GM06990 (cell line): ENCODE measurements at regions not wholly inside any gene's neighbourhood (a gene's known extent, or its start where the extent isn't known, plus 50 kb on each side); places are given as distances from the start of the nearest gene placed in this dataset.

ENCODE experiments used
- DNase-seq: peaks from one replicate; pipeline ENCODE4 v3.0.0-alpha.2; 2011; ENCODE audit not compliant: insufficient read length; ENCODE audit errors: extremely low read depth
- H3K27me3 ChIP-seq: replicated peaks from 2 replicates; pipeline ENCODE4 v1.6.0; 2011; ENCODE audit warnings: low read length; ENCODE audit not compliant: control insufficient read depth, insufficient read depth
- H3K36me3 ChIP-seq: 2 replicates; pipeline ENCODE4 v1.5.1; 2011; ENCODE audit warnings: low read length; ENCODE audit not compliant: control insufficient read depth, insufficient read depth
- H3K4me3 ChIP-seq: replicated peaks from 2 replicates; pipeline ENCODE4 v1.5.1; 2011; ENCODE audit warnings: low read depth, mild to moderate bottlenecking, control low read depth, low read length
- TF ChIP-seq, protein P1 (sequence below): IDR thresholded peaks from 2 replicates; pipeline ENCODE4 v1.5.1; 2011; ENCODE audit warnings: low read length, control low read depth, mild to moderate bottlenecking, inconsistent platforms; ENCODE audit not compliant: insufficient read depth, poor library complexity, severe bottlenecking

DNA sequence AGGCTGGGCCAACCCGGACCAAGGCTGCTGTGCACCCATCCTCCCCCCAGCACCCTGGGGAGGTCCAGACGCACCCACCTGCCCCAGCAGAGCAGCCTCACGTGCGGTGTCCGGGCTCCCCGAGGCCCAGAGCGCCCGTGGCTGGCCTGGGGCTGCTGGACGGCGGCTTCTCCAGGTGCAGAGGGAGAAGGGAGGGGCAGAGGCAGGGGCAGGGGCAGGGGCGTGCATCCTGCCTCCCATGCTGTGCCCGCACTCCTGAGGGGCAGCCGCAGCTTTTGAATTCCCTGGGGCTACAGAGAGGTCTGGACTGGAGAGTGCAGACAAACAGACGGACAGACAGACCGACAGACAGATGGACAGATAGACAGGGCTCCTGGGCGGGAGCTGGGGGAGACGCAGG lies 83.6 kb upstream of the PRR5 start:
- Histone ChIP-seq H3K4me3 (no peak overlapping the region), H3K27me3 (no peaks in the 10 kb centered on the region), H3K36me3 (no peaks in the 10 kb centered on the region)
- TF ChIP-seq, protein P1, sequence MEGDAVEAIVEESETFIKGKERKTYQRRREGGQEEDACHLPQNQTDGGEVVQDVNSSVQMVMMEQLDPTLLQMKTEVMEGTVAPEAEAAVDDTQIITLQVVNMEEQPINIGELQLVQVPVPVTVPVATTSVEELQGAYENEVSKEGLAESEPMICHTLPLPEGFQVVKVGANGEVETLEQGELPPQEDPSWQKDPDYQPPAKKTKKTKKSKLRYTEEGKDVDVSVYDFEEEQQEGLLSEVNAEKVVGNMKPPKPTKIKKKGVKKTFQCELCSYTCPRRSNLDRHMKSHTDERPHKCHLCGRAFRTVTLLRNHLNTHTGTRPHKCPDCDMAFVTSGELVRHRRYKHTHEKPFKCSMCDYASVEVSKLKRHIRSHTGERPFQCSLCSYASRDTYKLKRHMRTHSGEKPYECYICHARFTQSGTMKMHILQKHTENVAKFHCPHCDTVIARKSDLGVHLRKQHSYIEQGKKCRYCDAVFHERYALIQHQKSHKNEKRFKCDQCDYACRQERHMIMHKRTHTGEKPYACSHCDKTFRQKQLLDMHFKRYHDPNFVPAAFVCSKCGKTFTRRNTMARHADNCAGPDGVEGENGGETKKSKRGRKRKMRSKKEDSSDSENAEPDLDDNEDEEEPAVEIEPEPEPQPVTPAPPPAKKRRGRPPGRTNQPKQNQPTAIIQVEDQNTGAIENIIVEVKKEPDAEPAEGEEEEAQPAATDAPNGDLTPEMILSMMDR: no peak
- DNase-seq: no peak

DNA sequence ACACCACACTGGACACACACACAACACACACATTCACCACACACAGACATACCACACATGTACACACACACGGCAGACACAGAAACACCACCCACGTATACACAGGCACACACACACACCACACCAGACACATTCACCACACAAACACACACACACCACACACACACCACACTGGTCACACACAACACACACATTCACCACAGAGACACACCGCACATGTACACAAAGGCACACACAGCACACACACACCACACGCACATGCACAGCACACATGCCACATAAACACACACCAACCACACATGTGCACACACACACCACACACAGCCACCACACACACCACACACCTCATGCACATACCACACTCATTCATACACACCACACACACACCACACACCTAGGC lies 84.2 kb upstream of the PRR5 start:
- TF ChIP-seq, protein P1: no peak
- H3K4me3 ChIP-seq: no peak overlapping the region
- DNase-seq: no peak
- H3K27me3 ChIP-seq: no peaks in the 10 kb centered on the region
- no peaks in the 10 kb centered on the region for H3K36me3 ChIP-seq

DNA sequence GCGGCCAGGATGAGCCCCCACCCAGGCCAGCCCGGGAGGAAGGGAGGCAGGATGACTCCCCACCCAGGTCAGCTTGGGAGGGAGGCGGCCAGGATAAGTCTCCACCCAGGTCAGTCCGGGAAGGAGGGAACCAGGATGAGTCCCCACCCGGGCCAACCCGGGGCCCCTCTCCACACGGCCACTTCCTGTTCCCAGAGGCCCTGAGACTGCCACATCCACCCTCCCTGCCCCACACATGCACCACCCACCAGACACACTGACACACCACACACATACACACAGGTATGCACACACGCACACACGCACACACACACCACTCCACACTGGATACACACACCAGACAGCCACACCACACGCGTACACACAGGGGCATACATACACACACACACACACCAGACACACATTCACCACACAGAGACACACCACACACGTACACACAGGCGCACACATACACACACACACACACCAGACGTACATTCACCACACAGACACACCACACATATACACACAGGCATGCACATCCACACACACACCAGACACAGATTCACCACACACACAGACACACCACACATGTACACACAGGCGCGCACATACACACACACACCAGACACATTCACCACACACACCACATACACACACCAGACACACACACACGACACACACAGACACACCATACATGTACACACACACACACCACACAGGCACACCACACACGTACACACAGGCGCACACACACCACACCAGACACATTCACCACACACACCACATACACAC lies 84.9 kb upstream of the PRR5 start:
- TF ChIP-seq, protein P1: no peak
- Histone ChIP-seq H3K4me3 (no peak overlapping the region), H3K27me3 (no peaks in the 10 kb centered on the region), H3K36me3 (no peaks in the 10 kb centered on the region)
- no peak for DNase-seq

DNA sequence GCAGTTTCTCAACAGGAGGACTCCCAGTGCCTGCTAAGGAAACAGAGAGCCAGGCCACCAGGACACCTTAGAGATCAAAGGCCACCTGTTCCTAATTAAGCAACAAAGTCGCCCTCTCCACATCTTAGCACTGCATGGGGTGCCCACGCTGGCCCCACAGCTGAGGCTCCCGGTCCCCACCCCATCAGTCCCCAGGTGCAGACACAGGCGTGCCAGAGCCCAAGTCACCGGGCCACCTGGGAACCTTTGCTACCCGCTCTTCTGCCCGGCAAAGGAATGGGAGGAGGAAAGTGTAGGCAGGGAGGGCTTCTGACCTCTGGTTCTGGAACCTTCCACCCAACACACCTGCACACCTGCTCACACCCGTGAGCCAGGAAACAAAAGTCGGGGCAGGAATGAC lies 85.5 kb upstream of the PRR5 start:
- TF ChIP-seq, protein P1: no peak
- H3K36me3 ChIP-seq: no peaks in the 10 kb centered on the region
- H3K4me3 ChIP-seq: no peak overlapping the region
- DNase-seq: no peak
- H3K27me3 ChIP-seq: no peaks in the 10 kb centered on the region

DNA sequence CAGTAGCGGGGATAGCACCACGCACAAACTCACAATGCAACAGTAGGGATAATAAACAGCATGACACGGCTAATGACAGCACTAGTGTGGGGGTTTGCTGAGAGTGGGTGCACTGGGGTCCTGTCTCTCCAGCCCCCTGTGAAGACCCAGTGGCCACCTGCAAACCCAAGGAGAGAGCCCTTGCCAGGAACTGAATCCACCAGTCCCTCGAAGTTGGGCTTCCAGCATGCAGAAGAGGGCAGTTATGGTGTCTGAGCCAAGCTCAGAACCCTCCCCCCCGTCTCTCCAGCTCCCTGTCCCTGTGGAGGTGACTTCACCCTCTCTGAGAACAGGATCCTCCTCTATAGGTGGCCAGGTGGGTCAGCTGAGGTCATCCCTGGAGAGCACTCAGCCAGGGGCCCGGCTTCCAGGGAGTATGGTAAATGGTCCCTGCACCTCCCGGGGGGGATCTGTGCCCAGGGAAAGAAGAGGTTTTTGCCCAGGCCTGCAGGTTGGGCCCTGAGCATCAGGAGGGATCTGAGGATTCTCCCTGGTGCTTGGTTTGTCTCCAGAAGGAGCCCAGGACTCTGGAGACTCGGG lies 86.3 kb upstream of the PRR5 start:
- no peak overlapping the region for H3K4me3 ChIP-seq
- no peaks in the 10 kb centered on the region for H3K27me3 ChIP-seq
- TF ChIP-seq, protein P1: no peak
- no peak for DNase-seq
- H3K36me3 ChIP-seq: no peaks in the 10 kb centered on the region
